Osteoblast (primary cell): ENCODE measurements at regions not wholly inside any gene's neighbourhood (a gene's known extent, or its start where the extent isn't known, plus 50 kb on each side); places are given as distances from the start of the nearest gene placed in this dataset.

Experiments
- DNase-seq: peaks from one replicate; pipeline ENCODE4 v3.0.0; 2011; ENCODE audit warnings: low spot score, mixed read lengths; ENCODE audit not compliant: insufficient read length; ENCODE audit errors: missing footprints
- H2AFZ ChIP-seq: 2 replicates; pipeline ENCODE4 v1.6.0; 2011; ENCODE audit warnings: mild to moderate bottlenecking, low read length
- H3K27ac ChIP-seq: 2 replicates; pipeline ENCODE4 v1.5.1; 2011; ENCODE audit warnings: mild to moderate bottlenecking, low read depth, low read length, moderate library complexity
- H3K27me3 ChIP-seq: 2 replicates; pipeline ENCODE4 v1.6.0; 2012; ENCODE audit warnings: mild to moderate bottlenecking, control low read depth, inconsistent platforms, low read length, moderate library complexity; ENCODE audit not compliant: insufficient read depth
- H3K36me3 ChIP-seq: 2 replicates; pipeline ENCODE4 v1.5.1; 2011; ENCODE audit warnings: mild to moderate bottlenecking, low read length, control low read depth, moderate library complexity; ENCODE audit not compliant: insufficient read depth
- H3K4me1 ChIP-seq: 2 replicates; pipeline ENCODE4 v1.5.1; 2011; ENCODE audit warnings: mild to moderate bottlenecking, low read length, control low read depth, moderate library complexity; ENCODE audit not compliant: insufficient read depth
- H3K4me2 ChIP-seq: 2 replicates; pipeline ENCODE4 v1.6.0; 2011; ENCODE audit warnings: mild to moderate bottlenecking, low read length; ENCODE audit not compliant: insufficient read depth
- H3K4me3 ChIP-seq: fragments of 200-600 bp; sonication (generic); 3 replicates; pipeline ENCODE4 v1.5.1; 2012; ENCODE audit warnings: mild to moderate bottlenecking, low read length, inconsistent platforms; ENCODE audit not compliant: insufficient read depth
- H3K79me2 ChIP-seq: 2 replicates; pipeline ENCODE4 v1.6.0; 2012; ENCODE audit warnings: mild to moderate bottlenecking, low read length, control low read depth, inconsistent platforms; ENCODE audit not compliant: insufficient read depth
- H3K9me3 ChIP-seq: 2 replicates; pipeline ENCODE4 v1.5.1; 2011; ENCODE audit warnings: low read depth, low read length, control low read depth
- H4K20me1 ChIP-seq: 2 replicates; pipeline ENCODE4 v1.6.0; 2012; ENCODE audit warnings: mild to moderate bottlenecking, low read length, control low read depth; ENCODE audit not compliant: insufficient read depth
- TF ChIP-seq, protein P1 (sequence below): IDR thresholded peaks from 2 replicates; pipeline ENCODE4 v1.5.1; 2011; ENCODE audit warnings: mild to moderate bottlenecking, low read depth, low read length, moderate library complexity; ENCODE audit errors: extremely low read depth

DNA sequence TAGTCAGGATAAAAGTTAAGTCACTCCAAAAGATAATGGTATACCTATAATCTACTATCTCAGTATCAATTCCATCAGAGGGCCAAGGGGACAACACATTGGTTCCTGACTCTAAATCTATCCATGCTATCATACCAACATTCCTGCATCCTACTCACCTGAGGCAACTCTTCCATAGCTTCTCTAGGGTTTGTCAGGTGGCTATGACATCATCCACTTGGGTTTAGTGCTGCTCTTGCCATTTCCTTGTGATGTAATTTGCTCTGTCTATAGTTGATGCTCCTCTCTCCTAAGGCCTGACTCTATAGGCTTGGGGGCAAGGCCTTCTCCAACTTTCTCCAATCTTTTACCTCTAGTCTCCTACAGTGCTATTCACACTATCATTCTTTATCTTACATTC, 139.9 kb upstream of the FSHR start:
- Histone ChIP-seq H3K4me1 (no peaks in the 10 kb centered on the region), H2AFZ (no peak overlapping the region), H3K27me3 (no peaks in the 10 kb centered on the region), H3K9me3 (no peaks in the 10 kb centered on the region), H3K36me3 (no peaks in the 10 kb centered on the region), H3K4me2 (no peak overlapping the region), H4K20me1 (no peaks in the 10 kb centered on the region), H3K4me3 (no peak overlapping the region), H3K27ac (no peak overlapping the region), H3K79me2 (no peaks in the 10 kb centered on the region)
- DNase-seq: no peak
- TF ChIP-seq, protein P1, sequence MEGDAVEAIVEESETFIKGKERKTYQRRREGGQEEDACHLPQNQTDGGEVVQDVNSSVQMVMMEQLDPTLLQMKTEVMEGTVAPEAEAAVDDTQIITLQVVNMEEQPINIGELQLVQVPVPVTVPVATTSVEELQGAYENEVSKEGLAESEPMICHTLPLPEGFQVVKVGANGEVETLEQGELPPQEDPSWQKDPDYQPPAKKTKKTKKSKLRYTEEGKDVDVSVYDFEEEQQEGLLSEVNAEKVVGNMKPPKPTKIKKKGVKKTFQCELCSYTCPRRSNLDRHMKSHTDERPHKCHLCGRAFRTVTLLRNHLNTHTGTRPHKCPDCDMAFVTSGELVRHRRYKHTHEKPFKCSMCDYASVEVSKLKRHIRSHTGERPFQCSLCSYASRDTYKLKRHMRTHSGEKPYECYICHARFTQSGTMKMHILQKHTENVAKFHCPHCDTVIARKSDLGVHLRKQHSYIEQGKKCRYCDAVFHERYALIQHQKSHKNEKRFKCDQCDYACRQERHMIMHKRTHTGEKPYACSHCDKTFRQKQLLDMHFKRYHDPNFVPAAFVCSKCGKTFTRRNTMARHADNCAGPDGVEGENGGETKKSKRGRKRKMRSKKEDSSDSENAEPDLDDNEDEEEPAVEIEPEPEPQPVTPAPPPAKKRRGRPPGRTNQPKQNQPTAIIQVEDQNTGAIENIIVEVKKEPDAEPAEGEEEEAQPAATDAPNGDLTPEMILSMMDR: no peak

DNA sequence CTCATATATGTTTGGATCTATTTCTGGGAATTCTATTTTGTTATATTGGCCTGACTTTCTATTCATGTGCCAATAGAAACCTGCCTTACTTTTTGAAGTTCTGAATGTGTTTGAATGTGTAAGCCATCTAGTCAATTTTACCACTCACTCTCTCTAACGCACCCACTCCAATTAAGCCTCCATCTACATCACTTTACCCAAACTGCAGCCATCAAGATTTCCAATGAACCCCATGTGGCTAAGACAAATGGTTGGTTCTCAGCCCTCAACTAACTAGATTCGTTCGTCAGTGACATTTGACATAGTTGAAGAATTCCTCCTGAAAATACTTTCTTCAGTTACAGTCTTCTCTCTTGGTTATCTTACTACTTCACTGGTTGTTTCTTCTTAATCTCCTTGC, 137.3 kb upstream of the FSHR start:
- Histone ChIP-seq H2AFZ (no peak overlapping the region), H3K36me3 (no peaks in the 10 kb centered on the region), H3K27me3 (no peaks in the 10 kb centered on the region), H3K79me2 (no peaks in the 10 kb centered on the region), H3K27ac (no peak overlapping the region), H3K9me3 (no peaks in the 10 kb centered on the region), H3K4me3 (no peak overlapping the region), H4K20me1 (no peaks in the 10 kb centered on the region), H3K4me1 (no peaks in the 10 kb centered on the region), H3K4me2 (no peak overlapping the region)
- DNase-seq: no peak
- TF ChIP-seq, protein P1: no peak

DNA sequence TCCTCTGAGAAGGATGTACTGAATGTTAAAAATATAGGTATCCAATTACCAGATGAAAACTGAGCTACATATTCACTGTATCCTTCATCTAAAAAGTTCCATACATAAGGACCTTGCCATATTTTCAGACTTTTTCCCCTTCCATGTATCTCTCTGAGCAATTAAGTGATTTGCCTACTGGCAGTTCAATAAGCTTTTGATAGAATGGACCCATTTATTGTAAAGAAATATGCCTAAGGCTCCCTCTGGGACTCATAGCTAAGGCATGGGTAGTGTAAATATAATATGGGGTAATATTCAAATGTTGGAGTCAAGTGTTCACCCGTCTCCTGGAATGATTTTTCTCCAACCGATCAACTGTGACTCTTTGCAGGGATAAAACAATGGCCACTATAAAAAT, 135.4 kb upstream of the FSHR start:
- no peak for DNase-seq
- H3K79me2 ChIP-seq: no peaks in the 10 kb centered on the region
- no peaks in the 10 kb centered on the region for H3K36me3 ChIP-seq
- H3K9me3 ChIP-seq: no peaks in the 10 kb centered on the region
- TF ChIP-seq, protein P1: no peak
- no peaks in the 10 kb centered on the region for H3K27me3 ChIP-seq
- no peak overlapping the region for H3K4me2 ChIP-seq
- no peak overlapping the region for H3K27ac ChIP-seq
- no peaks in the 10 kb centered on the region for H3K4me1 ChIP-seq
- no peak overlapping the region for H3K4me3 ChIP-seq
- H2AFZ ChIP-seq: no peak overlapping the region
- H4K20me1 ChIP-seq: no peaks in the 10 kb centered on the region

DNA sequence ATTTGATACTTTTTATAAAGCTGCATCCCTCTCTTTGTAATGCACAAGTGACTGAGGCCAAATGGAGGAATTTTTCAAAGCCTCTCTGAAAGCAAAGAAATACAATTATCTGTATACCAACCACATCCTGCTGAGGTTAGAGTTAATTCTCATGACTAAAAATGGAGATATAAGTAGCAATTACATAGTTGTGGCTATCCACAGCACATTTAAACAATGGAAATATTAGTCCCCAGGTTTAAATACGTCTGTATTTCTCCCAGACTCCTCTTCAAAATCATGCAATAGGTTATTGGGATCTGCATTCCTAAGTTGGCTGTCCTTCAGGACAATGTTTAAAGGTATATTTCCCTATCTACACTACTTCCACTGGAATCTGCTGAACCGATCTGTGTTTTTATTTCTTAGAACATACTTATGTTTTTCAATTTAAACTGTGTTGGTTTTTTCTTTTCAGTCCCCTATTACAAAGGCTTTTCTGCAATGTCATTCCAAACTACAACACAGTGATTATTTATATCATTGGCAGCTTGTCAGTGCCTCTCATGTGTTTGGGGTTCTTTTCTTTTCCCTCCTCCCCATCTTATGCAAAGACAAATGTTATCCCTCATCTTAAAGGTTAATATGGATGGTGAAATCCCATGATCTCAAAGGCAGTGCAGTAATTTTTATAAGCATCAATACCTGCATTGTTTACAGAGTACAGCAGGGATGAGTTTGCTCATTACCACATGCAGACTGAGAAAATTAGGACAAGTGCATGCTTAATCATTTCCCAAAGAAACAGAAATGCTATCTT, 134.8 kb upstream of the FSHR start:
- DNase-seq: no peak
- Histone ChIP-seq H3K4me1 (no peaks in the 10 kb centered on the region), H3K9me3 (no peaks in the 10 kb centered on the region), H3K27me3 (no peaks in the 10 kb centered on the region), H4K20me1 (no peaks in the 10 kb centered on the region), H3K27ac (no peak overlapping the region), H3K4me2 (no peak overlapping the region), H3K36me3 (no peaks in the 10 kb centered on the region), H2AFZ (no peak overlapping the region), H3K4me3 (no peak overlapping the region), H3K79me2 (no peaks in the 10 kb centered on the region)
- TF ChIP-seq, protein P1: no peak
